SK-N-SH treated with all-trans-retinoic acid at 6 μM for 48 hours (cell line): ENCODE measurements at regions not wholly inside any gene's neighbourhood (a gene's known extent, or its start where the extent isn't known, plus 50 kb on each side); places are given as distances from the start of the nearest gene placed in this dataset.

ENCODE experiments used
- OSR1 ChIP-seq: fragments of 250-450 bp; sonication (Bioruptor Pico); IDR thresholded peaks from 2 replicates; pipeline ENCODE4 v1.8.0; 2022; ENCODE audit warnings: moderate library complexity, mild to moderate bottlenecking, inconsistent platforms
- TCF4 ChIP-seq: fragments of 250-450 bp; sonication (Bioruptor Pico); IDR thresholded peaks from 2 replicates; pipeline ENCODE4 v1.8.0; 2021; ENCODE audit warnings: mild to moderate bottlenecking, moderate library complexity, borderline replicate concordance

DNA sequence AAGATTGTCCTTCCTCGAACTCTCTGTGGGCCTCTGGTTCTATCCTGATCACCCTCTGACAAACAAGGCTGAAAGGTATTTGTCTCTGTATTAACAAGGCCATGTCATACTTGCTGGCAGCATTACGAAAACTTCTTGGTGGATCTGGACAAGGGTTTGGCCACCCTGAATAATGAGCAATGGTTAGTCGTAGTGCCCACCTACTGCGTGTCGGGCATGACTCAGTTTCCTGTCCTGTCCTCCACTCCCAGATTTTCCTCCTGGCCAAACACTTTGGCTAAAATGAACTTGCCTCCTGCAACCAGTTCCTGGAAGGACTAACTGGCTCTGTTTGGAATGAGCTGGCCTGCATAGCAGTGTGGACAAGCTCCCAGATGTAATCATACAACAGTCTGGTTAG is 198.5 kb upstream of the SMIM21 start:
- TF ChIP-seq OSR1 (CRISPR knock-in tag) (no peak), TCF4 (CRISPR knock-in tag) (no peak)
